HG03175 (cell line): ENCODE measurements at regions not wholly inside any gene's neighbourhood (a gene's known extent, or its start where the extent isn't known, plus 50 kb on each side); places are given as distances from the start of the nearest gene placed in this dataset.

ENCODE experiments used
- ATAC-seq: cut with Tn5 transposase; IDR thresholded peaks from one replicate; pipeline ENCODE4 v1.9.1; 2021; ENCODE audit warnings: mild to moderate bottlenecking, moderate library complexity; ENCODE audit not compliant: unreplicated experiment

- ATAC-seq = no peak
These were observed 287.6 kb downstream of the CASP12 start for GRCh38 chr11:104610635-104611034.

- peak; percentile 88 for ATAC-seq
These were observed 288.8 kb downstream of the CASP12 start for GRCh38 chr11:104609311-104610085.

GRCh38 chr11:104602643-104603042 is 295.6 kb downstream of the CASP12 start:
- ATAC-seq = no peak

- no peak for ATAC-seq
These were observed 303.9 kb downstream of the CASP12 start for GRCh38 chr11:104594228-104594958.

GRCh38 chr11:104588970-104589369 is 309.3 kb downstream of the CASP12 start:
- ATAC-seq = no peak

- no peak for ATAC-seq
These were observed 309.8 kb downstream of the CASP12 start for GRCh38 chr11:104588446-104588845.

GRCh38 chr11:104584823-104585222 is 313.4 kb downstream of the CASP12 start:
- ATAC-seq = no peak

- no peak for ATAC-seq
These were observed 314.4 kb downstream of the CASP12 start for GRCh38 chr11:104583857-104584256.

GRCh38 chr11:104582431-104582830 is 315.8 kb downstream of the CASP12 start:
- no peak for ATAC-seq

GRCh38 chr11:104581246-104581980 is 316.8 kb downstream of the CASP12 start:
- no peak for ATAC-seq

GRCh38 chr11:104573441-104573990 is 324.7 kb downstream of the CASP12 start:
- no peak for ATAC-seq

- ATAC-seq = no peak
These were observed 326.0 kb downstream of the CASP12 start for GRCh38 chr11:104572279-104572678.

GRCh38 chr11:104570078-104570701 is 328.1 kb downstream of the CASP12 start:
- ATAC-seq = no peak

GRCh38 chr11:104565583-104565961 is 332.7 kb downstream of the CASP12 start:
- no peak for ATAC-seq

- ATAC-seq = no peak
These were observed 333.2 kb downstream of the CASP12 start for GRCh38 chr11:104564921-104565582.

GRCh38 chr11:104556606-104557301 is 341.5 kb downstream of the CASP12 start:
- no peak for ATAC-seq

- ATAC-seq = no peak
These were observed 349.2 kb downstream of the CASP12 start for GRCh38 chr11:104549019-104549418.

- no peak for ATAC-seq
These were observed 350.1 kb downstream of the CASP12 start for GRCh38 chr11:104547996-104548661.

- ATAC-seq = no peak
These were observed 351.8 kb downstream of the CASP12 start for GRCh38 chr11:104546501-104546900.
